ENCODE measurements at regions not wholly inside any gene's neighbourhood (a gene's known extent, or its start where the extent isn't known, plus 50 kb on each side); places are given as distances from the start of the nearest gene placed in this dataset.

DNA sequence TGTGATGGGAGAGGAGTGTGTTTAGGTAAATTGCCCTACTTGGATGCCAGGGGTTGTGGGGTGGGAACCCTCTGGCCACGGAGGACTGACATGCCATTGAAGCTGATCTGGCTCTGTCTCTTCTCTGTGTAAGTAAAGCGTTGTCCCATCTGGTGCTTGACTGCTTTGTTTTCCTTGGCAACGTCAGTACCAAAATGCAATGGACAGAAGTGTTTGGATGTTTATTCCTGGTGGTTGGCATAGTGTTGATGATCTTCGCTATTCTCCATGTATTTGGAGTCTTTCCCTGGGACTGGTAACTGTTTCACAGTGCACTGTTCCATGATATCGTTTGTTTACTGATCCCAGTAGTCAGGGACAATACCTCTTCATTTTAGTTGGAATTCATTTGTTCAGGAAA, 130.5 kb upstream of the MCTP2 start:
- DNase-seq (ENCODE audit: low read depth), result no peak

DNA sequence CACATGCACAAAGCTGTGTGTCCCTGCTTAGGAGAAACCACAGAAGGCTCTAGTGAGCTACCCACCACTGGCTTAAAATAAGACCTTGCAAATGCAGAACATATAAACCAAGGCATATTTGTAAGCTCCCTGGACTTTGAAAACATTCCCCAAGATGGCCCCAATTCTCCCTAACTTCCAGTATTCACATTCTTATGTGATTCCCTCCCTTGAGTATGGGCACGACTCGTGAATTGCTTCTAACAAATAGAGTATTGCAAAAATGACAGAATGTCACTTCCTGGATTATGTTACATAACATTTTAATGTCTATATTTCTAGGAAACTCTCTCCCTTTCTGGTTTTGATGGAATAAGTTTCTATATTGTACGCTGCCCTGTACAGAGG, 131.8 kb upstream of the MCTP2 start:
- no peak for DNase-seq (ENCODE audit: low read depth)

DNA sequence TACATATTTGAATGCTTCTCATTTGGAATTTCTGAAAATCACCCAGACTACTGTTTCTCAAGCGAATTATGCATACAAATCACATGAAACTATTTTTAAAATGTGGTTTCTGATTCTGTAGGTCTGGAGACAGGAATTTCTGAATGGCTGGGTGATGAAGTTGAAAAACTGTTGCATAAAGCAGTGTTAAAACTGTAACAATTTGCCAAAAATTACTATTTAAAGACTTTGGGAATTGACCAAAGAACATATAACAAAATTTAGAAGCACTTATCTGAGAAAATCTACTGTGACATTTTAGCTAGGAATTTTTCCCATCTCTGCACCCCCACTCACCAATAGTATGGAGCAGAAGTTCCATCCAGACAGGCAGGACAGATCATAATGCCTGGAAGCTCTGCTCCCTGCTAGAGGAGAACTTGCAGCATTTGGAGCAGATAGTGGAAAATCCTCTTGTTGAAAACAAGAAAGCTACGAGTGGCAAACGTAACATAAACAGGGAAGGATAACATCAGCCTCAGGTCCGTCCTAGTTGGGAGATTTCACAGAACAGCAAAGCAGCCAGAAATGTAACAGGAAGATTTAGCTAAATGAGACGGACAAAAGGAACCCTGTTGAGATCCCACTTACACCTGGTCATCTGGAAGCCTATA, 132.3 kb upstream of the MCTP2 start:
- DNase-seq (ENCODE audit: low read depth), result no peak

DNA sequence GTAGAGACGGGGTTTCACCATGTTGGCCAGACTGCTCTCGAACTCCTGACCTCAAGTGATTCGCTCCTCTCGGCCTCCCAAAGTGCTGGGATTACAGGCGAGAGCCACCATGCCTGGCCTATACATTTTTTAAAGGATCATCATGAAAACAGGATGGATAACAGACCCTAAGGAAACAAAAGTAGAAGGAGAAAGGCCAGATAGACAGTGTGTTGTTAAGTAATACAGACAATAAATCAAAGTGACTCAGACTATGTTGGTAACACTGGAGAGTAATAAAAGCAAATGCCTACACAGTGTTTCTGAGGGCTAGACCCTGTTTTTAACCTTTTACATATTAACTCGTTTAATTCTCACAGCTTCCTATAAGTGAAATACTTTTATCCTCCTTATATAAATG, 133.8 kb upstream of the MCTP2 start:
- DNase-seq (ENCODE audit: low read depth), result no peak

DNA sequence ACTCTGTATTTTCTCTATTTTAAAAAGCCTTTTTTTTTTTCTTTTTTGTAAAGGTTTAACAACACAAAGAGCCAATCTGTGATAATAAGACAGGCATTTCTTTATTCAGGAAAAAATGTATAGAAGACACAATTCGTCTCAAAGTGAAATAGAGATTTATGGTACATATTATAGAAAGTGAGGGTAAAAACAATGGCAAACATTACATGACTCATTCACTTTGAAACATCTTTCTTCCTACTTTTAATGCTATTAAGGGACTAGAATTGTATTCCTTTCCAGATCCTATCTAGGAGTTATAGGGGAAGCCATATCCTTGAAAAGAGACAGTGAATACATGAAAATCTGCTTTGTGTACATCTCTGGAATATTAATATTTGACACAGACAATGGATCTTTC, 137.1 kb upstream of the MCTP2 start:
- no peak for DNase-seq (ENCODE audit: low read depth)

DNA sequence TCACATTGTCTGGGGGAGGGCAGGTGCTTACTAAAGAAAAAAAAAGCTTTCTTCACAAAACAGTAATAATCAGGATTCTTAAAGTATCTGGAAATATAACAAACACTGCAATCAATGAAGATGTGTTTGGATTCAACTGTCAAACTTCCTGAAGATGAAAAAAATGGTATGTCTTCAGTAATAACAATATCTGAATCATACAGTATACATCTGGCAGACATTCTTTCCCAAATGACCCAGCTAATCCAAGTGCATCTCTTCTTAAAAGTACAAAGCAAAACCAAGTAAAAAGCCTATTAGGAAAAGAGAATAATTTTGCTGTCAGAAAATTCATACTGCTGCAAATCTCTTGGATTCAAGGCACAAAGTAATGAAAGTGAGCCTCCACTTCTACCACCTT, 145.0 kb upstream of the MCTP2 start:
- no peak for DNase-seq (ENCODE audit: low read depth)

DNA sequence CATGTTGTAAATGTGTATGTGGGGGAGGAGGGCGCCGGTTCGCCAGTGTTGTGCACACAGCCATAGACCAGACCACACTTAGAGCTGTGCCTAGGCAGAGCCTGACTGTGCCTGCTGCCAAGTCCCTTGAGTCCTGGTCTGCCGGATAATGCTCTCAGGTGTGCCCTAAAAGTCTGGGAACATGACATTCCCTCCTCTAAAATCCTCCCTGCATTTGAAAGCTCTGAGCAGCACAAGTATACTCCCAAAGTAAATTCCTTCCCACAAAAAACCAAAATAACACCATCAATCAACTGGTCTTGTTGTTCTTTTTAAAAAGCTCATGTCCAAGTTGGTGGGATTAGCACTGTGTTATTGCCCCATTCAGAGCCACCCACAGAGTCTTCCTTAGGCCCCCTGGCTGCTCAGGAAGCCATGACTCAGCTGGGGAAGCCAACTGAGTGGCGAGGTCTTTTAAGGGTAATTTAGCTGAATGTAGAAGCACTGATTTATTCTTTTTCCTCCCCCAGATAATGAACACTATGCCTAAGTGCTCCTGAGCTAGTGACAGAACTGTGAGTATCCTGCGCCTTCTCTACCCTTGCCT, 147.8 kb upstream of the MCTP2 start:
- DNase-seq (ENCODE audit: low read depth), result peak; percentile 9

DNA sequence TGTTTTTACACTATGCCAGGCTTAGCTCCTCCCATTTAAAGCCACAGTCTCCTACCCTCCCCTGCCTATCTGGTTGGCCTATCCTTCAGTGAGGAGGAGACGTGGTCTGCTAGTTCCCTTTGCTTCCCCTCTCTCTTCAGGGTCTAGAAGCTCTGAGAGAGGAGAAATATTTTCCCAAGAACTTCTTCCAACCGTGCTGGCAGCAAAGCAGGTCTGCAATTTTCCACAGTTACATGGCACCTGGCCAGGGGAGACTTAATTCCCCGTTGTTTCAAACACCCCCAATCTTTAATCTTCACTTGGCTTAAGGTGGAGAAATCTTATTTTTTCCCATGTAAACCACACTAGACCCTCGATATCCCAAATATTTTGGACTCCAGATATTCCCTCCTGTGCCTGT, 149.5 kb upstream of the MCTP2 start:
- DNase-seq (ENCODE audit: low read depth), result no peak

DNA sequence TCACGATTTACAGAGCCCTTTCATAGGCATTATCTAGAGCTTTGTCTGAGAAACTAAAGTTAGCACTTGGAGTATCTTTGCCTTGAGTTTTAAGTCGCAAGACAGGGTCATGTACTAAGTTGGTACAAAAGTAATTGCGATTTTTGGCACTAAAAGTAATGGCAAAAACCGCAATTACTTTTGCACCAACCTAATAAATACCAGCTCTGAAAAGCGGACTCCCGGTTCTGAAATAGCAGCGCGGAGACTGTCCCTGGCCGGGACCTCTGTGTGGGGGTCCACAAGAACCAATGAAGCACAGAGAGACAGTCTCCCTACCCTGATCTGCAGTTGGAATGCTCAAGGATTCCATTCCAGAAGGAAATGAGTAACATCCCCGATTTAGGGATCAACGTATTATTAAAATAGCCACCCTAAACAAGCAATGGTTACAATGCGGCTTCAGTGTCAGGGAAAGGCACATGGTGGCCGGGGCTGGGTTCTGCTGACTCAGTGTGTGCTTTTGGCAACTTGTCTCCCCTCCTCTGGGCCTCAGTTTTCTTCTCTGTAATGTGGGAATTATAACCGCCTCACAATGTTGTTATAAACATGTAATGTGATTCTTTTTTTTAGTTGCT, 150.3 kb upstream of the MCTP2 start:
- DNase-seq (ENCODE audit: low read depth), result no peak

DNA sequence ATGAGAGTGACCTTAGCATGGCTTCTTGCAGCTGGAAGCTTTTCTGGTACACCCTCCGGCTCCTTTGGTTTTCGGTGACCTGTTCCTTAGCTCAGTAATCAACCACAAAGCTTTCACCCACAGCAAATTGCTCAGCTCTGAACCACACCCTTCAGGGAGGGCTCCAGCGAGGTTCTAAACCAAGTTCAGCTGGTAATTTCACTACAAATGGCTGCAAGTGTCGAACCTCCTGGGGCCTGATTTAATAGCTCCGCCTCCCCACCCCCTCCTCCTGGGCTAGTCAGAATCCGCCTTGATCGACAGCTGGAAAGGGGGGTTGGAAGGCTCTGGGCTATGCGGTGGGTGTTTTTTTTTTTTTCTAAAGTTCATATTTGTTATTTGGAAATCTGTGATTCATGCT, 150.9 kb upstream of the MCTP2 start:
- peak; percentile 43 for DNase-seq (ENCODE audit: low read depth)

DNA sequence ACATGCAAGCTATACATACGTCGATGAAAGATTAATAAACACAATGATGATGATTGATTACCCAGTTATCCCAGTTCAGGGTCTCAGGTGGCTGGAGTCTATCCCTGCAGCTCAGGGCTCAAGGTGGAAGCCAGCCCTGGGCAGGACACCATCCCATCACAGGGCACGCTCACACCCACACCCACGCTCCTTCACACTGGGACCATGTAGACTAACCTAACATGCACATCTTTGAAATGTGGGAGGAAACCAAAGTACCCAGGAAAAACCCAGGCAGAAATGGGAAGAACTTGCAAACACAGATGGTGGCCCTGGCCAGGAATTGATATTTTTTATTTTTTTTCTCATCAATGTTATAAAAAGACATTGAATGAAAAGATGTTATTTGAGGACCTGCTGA, 151.4 kb upstream of the MCTP2 start:
- DNase-seq (ENCODE audit: low read depth), result no peak

DNA sequence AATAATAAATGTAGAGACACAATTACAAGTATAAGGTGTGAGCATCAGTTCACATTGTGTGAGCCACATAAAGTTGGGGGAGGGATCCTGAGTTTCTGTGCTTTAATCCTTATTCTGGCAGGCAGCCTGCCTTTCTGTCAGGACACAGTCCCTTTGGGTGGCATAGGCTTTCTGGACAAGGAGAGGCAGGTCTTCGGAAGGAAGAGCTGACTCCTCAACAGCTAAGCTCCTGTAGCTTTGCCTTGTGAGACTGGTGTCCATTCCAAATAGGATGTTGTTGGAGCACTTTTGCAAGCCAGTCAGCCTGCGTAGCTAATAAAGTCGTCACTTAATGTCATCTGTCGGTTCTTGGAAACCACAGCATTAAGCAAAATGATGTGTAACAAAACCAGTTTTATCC, 151.9 kb upstream of the MCTP2 start:
- no peak for DNase-seq (ENCODE audit: low read depth)

DNA sequence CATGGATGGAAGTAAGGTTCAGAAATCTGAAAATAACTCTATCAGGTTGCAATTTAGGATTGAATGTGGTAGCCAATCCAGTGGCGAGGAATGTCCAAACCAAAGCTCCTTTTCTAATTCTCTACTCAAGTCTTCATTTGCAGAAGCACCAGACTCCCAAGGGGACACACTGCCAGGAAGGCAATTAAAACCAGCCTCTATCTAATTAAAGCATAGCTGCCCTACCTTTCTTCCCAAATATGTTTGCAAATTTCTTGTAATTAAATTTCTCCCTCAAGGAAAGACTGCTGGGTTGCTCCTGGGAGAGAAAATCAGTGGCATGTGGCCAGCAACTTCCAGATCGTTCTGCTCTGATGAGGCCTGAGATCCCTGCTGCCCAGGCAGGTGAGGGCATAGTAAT, 153.4 kb upstream of the MCTP2 start:
- no peak for DNase-seq (ENCODE audit: low read depth)

DNA sequence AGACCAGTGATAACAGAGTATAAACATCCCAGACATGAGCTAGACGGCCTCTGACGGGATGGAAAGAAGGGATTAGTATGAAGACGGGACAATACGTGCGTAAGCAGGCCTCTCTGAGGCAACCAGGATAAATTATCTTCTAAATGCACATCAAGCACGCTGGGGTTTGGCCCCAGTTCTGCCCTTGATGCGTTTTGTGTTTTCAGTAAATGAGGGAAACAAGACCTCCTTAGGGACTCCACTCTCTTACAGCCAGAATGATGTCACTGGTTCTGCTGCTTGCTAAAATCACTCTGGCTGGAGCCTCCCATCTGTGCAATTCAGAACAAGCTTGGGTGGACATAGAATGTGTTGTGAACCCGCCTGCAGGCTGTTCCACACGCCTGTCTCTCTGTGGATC, 156.0 kb upstream of the MCTP2 start:
- DNase-seq (ENCODE audit: low read depth), result peak; percentile 24

DNA sequence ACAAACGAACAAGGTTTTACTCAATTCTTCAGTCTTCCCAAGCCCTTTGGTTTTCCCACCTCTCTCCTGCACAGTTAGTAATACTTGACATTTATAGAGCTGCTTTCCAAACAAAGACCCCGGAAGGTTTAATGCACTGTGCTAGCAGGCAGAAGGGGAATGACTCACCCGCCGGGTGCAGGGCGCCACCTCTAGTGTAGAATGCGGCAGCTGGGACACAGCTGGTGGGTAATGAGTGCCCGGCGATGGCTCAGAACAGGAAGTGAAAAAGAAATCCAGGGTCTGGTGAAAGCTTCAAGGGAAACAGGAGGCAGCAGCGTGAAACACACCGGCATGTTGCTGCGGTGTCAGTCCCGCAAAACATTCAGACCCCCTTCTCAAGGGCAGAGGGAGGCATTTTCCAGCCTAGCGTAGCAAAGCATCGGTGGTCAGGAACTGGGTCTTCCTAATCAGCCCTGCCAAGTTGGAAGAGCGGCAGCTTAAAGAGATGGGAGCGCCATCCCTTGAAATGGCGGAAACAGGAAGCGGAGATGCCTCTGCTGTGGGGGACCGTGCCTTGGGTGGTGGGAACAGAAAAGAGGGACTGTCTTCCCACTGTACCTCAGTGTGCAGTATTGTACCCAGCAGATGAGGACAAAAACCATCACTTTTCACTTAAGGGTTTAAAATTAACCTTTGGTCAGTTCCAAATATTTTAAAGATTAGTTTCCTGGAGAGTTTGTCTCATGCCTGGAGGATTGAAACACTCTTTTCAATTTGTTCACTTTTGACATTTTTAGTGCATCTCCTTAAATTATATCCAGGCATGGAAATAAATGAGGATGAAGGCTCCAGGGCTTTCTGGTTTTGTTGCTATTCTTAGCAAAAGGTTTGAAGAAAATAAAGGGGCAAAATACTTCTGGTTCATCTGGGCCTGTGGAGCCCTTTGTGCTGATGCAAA, 160.7 kb upstream of the MCTP2 start:
- no peak for DNase-seq (ENCODE audit: low read depth)

DNA sequence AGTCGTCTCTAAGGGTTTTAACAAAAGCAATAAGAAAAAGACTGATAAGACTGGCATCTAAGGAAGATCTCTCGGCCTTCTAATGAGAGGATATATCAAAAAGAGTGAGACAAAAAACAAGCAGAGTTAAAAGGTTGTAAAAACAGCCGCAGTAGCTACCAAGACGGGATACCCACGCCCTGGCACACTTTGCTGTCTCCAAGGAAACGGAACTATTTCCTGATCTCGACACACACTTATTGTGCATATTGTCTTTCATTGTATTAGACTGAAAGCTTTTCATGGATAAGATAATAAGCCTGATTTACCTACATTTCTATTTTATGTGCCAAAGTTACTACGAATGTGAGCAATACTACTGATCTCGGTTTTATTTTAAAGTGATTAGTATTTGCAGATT, 161.5 kb upstream of the MCTP2 start:
- DNase-seq (ENCODE audit: low read depth), result no peak

DNA sequence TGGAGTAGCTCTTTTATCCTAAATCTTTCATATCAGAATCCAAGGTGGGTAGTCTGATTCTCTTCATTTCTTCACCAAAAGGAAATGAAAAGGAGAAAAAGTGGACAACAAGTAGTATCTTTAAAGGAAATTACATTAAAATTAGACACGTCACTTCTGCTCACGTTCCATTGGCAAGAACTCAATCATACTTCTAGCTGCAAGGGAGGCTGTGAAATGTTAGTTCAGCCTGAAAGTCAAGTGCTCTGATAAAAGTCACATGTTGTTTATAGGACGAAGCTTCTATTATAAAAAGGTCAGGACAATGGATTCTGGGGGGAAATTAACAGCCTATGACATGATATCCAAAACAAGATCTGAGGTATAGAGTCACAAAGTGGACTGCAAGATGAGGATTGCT, 164.6 kb upstream of the MCTP2 start:
- no peak for DNase-seq (ENCODE audit: low read depth)

DNA sequence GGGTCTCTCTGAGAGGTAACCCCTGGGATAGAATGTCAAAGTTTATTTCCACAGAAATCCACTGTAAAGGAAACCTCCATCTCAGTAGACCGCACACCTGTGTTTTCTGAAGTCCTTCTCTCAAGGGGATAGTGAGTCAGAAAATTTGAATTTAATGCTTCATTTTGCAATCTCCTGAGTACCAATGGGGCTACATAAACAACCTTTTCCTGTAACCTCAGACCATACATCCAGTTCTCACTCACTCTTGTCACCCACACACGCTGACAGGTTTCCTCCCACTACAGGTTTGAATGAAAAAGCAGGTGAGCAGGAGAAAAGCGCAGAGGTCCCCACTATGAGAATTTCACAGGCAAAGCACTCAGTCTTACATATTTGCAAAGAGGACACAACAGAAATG, 165.3 kb upstream of the MCTP2 start:
- DNase-seq (ENCODE audit: low read depth), result no peak

DNA sequence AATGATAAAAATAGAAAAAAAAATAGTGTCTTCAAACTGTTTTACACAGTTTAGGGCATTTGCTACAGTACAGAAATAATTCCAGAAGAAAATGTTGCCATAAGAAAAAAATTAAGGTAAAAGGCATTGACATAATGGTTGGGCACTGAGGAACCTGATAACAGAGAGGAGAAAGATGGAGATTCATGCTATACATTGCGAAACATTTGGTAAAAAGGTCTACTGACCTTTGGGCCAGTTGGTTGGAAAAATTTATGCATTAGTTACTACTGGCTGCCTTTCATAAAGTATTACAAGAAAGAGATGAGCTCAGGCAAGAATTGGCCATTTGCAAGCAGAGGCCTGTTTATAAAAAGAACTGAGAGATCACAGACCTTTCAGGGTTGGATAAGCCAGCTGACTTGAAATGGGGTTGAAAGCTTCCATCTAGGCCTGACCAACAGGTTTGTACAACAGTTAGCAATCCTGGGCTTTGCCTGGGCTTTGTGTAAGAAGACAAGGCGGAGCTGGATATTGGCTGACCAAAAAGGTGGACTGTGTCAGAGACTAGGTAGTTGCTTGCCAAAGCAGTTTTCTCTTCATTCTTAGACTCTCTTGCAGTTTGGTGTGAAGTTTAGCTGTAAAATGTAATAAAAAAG, 166.6 kb upstream of the MCTP2 start:
- no peak for DNase-seq (ENCODE audit: low read depth)

DNA sequence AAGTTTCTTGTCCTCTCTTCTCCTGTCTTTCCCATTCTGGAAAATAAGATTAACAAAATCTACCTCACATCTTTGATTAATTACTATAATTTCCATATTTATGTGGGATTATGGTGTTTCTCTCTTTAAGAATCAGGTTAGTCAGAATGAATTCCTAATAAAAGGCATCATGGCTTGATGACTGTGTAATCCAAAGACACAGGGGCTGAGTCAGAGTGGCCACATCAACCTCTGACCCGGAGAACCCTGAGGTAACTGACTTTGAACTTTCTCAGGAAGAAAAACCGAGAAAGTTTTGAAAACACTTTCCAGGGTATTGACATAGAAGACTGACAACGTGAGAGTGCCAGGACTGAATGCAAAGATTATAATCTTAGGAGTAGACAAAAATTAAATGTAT, 170.3 kb upstream of the MCTP2 start:
- no peak for DNase-seq (ENCODE audit: low read depth)

DNA sequence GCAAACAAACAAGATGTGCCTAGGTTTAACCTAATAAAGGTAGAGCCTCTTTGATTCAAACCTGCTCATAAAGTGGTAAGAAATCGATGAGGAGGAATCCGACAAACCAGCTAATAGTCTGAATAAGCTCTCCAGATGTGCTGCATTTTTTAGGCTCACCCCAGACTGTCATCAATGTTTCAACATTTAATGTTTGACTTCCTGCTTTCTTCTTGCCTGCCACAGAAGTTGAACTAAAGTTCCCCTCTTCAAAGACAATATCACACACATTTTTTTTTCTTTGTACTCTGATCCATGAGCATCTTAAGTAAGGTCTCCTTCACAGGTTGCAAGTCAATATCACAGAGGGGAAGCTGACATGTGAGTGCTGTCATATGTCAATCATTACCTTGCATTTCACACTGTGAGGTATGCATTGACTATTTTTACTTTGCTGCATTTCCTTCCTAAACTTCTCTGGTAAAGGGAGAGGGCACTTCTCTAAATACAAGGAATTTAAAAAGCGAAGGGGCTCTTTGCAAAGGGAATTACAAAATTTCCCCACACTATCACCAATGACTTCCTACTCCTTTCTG, 172.3 kb upstream of the MCTP2 start:
- no peak for DNase-seq (ENCODE audit: low read depth)

DNA sequence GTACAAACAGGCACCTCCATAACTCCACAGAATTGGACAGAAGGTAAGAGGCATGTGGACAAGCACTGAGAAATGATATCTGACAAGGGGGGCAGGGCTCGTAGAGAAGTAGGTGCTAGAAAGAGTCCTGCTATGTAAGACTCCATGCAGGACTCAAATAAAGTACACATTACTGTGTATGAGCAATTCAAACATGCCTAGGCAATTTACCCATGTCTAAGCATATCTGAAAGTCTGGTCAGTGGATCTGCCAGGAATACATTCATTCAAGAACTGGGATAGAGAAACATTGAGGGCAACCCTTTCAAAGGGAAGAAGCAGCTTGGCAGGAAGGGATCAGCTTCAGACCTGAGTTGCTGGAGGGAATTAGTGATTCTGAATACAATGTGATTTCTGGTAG, 174.1 kb upstream of the MCTP2 start:
- no peak for DNase-seq (ENCODE audit: low read depth)
